ENCODE measurements at regions not wholly inside any gene's neighbourhood (a gene's known extent, or its start where the extent isn't known, plus 50 kb on each side); places are given as distances from the start of the nearest gene placed in this dataset.

DNA sequence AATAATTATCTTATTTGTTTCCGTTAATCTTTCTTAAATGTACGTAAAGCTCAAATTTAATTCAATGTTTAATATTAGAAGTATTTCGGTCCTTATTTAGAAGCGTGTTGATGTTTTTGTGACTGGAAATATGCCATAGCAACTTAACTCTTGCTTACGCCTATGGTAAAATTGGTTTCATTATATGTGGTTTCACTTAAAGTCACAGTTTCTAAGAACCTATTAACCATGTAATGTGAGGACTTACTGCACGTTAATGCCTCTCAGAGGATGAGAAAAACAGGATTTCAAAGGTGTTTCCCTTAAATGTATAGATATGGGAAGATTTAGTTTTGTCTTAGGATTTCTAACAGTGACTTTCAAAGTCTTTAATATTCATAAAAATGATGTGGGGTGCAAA lies 206.4 kb upstream of the IL15 start:
- ATAC-seq: no peak
- H2AFZ ChIP-seq (ENCODE audit: low read depth, low read length): no peak overlapping the region
- H3K36me3 ChIP-seq (ENCODE audit: control insufficient read depth, insufficient read depth, low read length): no peaks in the 10 kb centered on the region
- in situ Hi-C loops (cut with MboI): no loop called here
- no peak overlapping the region for H3K27ac ChIP-seq (ENCODE audit: extremely low read depth, low read depth, low read length)
- H3K4me3 ChIP-seq: no peak overlapping the region
- no peaks in the 10 kb centered on the region for H4K20me1 ChIP-seq (replicated peaks; ENCODE audit: control insufficient read depth, insufficient read depth, low read length)
- no TSS peak for BruUV-seq (replicated peaks)
- TF ChIP-seq SMC3 (conservative IDR thresholded peaks at IDR 0.05; ENCODE audit: insufficient read depth, low read depth, low read length) (no peak), CREB1 (IDR thresholded peaks at IDR 0.05) (no peak), CREB1 (CRISPR knock-in tag; IDR thresholded peaks at IDR 0.05) (no peak), NCOA1 (IDR thresholded peaks at IDR 0.05; ENCODE audit: low read depth) (no peak), CTBP1 (IDR thresholded peaks at IDR 0.05; ENCODE audit: borderline replicate concordance) (no peak), RB1 (IDR thresholded peaks at IDR 0.05; ENCODE audit: low read depth) (no peak), ZNF609 (CRISPR knock-in tag; IDR thresholded peaks at IDR 0.05; ENCODE audit: borderline replicate concordance) (no peak), ARID1B (IDR thresholded peaks at IDR 0.05) (no peak), KHSRP (IDR thresholded peaks at IDR 0.05) (no peak), HLTF (IDR thresholded peaks at IDR 0.05) (no peak), ASH1L (IDR thresholded peaks at IDR 0.05; ENCODE audit: borderline replicate concordance, low read depth, partially characterized antibody) (no peak), MEF2A (IDR thresholded peaks at IDR 0.05; ENCODE audit: control insufficient read depth, low read depth, low read length) (no peak), TAF1 (IDR thresholded peaks at IDR 0.05; ENCODE audit: control insufficient read depth, extremely low read depth, insufficient read depth, low read length, severe bottlenecking) (no peak), NFE2L1 (tag; IDR thresholded peaks at IDR 0.05; ENCODE audit: borderline replicate concordance, low read depth) (no peak), ZZZ3 (IDR thresholded peaks at IDR 0.05) (no peak), ZNF589 (CRISPR knock-in tag; IDR thresholded peaks at IDR 0.05; ENCODE audit: low read depth) (no peak), ZNF551 (CRISPR knock-in tag; IDR thresholded peaks at IDR 0.05) (no peak), NR1H2 (CRISPR knock-in tag; IDR thresholded peaks at IDR 0.05) (no peak), PPARD (CRISPR knock-in tag; IDR thresholded peaks at IDR 0.05) (no peak), RFX1 (IDR thresholded peaks at IDR 0.05) (no peak)
- TF ChIP-seq, protein P1, sequence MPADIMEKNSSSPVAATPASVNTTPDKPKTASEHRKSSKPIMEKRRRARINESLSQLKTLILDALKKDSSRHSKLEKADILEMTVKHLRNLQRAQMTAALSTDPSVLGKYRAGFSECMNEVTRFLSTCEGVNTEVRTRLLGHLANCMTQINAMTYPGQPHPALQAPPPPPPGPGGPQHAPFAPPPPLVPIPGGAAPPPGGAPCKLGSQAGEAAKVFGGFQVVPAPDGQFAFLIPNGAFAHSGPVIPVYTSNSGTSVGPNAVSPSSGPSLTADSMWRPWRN (IDR thresholded peaks at IDR 0.05; ENCODE audit: low read depth): no peak
- no peak overlapping the region for H3K4me2 ChIP-seq (ENCODE audit: insufficient read depth, low read length)
- intact Hi-C loops (cut with micrococcal nuclease): no loop called here
- DNase-seq (ENCODE audit: extremely low read depth in 1 of 4, low spot score in 3 of 4): no peak
- no peaks in the 10 kb centered on the region for H3K79me2 ChIP-seq (ENCODE audit: control insufficient read depth, insufficient read depth, low read length)
- H3K9me3 ChIP-seq (replicated peaks; ENCODE audit: control insufficient read depth, insufficient read depth, low read depth, low read length): no peaks in the 10 kb centered on the region
- no peak for FAIRE-seq
- no peaks in the 10 kb centered on the region for H3K9me1 ChIP-seq (ENCODE audit: control insufficient read depth, insufficient read depth, low read length)
- no peaks in the 10 kb centered on the region for H3K4me1 ChIP-seq (replicated peaks in 1 of 2; ENCODE audit: control insufficient read depth in 2 of 2, insufficient read depth in 2 of 2, low read length in 2 of 2)
- H3K27me3 ChIP-seq (ENCODE audit: control insufficient read depth in 2 of 2, insufficient read depth in 2 of 2, low read length in 2 of 2): no peaks in the 10 kb centered on the region
- no peak overlapping the region for H3K9ac ChIP-seq (ENCODE audit: insufficient read depth in 1 of 2, low read depth in 2 of 2, low read length in 2 of 2)
- POLR2A ChIA-PET: interaction anchor here (1.2 kb wide), 1 partner anchor 8 kb away, joined by 3 read pairs; no protein-coding TSS in a partner anchor
- CTCF ChIA-PET (ENCODE audit: low intra/inter-chr PET ratio): no interaction called here
- under 1% methylated on average over 6 of the region's 6 CpGs for WGBS (ENCODE audit: insufficient coverage, low coverage, missing lambda C conversion rate)
